ENCODE measurements at regions not wholly inside any gene's neighbourhood (a gene's known extent, or its start where the extent isn't known, plus 50 kb on each side); places are given as distances from the start of the nearest gene placed in this dataset.

DNA sequence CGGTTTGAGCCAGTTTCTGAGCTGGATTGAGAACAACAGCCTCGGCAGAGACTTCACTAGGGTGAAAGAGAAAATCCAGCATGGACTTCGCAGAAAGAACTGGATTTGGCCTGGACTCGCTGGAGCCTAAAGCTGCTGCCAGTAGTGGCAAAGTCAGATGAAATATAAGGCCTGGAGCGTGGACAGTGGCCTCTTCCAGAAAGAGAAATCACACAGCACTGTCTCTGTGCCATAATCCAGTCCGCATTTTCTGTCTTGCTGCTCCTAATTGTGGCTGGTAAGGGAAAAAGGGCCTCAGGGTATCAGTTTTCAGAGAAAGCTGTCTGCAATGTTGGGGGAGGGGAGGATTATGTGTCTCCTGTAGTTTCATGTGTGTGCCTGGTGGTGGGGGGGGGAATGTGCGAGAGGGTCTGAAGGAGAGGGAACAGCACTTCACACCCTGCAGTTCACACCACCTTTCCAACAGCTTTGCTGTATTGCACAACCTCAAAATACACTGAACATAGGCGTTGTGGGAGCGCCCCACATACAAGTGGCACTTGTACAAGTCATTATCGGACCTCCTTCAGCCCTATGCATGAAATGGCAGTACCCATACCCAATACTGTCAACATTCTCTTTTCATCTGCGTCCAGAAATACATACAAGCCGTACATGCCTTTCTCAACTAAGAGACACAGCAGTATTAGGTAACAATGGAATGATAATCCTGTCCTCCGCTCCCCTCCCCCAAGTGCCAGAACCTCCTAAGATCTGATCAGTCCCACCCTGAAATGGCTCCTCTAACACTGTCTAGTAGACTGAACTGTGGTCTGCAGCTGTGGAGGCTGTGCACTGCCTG is 107.5 kb upstream of the ATF7IP start:
- DNase-seq: peak; percentile 89

DNA sequence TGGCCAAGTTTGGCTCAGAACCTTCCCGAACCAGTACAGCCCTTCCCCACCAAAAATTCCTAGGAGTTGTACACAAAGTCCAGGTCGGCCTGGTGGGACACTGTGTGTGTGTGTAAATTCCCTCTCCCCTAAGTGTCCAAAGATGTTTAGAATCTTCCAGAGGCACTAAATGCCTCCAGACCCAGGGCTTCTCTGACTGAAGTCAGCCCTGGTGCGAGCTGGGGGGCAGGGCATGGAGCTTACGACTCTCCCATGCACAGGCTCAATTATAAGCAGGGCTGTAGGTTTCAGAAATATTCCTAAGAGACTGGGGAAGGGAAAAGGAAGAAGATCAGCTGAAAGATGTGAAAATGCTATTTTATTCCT is 106.9 kb upstream of the ATF7IP start:
- DNase-seq: no peak

DNA sequence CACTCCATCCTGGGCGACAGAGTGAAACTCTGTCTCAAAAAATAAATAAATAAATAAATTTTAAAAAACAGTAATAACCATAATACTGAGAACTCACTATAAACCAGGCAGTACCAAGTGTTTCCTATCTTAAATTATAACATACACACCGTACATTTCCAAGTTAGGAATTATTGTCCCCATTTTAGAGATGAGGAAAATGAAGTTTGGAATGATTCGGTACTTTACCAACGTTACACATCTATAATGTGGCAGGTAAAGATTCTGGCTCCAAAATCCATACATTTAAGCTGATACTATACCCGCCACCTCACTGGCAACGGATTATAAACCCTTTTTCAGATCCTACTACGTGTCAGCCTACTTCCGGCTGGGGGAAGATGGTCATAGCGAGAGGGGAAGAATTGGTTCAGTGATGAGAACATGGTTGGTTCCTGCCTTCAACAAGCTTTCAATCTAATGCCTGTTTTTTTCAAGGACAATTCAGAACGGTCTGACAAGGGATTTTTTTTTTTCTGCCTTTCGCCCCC is 105.9 kb upstream of the ATF7IP start:
- DNase-seq: no peak

DNA sequence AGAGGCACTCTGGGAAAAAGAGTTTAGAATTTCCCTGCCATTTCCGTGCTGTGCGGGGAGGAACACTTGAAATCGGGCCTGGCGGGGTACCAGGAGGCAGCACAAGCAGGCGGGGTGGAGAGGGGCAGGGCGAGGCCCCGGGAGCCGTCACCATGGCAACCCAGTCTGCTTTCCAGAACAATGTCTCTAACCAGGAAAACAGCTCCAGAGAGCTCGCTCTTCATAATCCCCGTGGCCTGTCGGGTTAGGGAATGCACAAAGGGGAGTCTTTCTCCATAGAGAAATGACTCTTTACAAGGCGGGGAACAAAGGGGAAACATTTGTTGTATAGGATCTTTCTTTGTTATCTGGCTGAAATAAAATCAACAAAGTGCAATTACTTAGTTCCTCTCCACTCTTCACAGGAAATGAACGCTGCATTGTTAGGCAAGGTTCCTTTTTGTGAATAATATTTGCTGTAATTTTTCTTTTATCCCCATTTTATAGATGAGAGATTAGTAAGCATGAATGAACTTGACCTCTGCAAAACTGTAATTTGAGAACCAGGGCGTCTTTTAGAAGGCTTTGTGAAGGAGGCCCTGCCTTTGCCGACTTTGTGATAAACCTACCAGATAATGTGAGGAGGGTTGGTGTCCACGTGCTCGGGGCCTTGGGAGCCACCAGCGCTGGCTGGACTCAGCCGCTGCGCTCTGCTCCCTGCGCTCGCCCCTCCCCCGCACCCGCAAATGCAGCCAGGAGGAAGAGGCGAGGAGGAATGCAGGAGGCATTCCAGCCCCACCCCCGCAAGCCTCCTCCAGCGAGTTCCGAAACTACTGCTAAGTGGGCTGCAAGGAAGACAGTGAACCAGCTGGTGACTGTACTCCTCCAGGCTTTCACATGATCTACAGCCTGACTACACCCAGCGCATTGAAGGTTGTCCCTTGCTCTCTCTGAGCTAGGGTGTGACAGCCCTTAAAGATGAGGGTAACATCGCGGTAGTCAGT is 105.2 kb upstream of the ATF7IP start:
- DNase-seq: peak; percentile 81

DNA sequence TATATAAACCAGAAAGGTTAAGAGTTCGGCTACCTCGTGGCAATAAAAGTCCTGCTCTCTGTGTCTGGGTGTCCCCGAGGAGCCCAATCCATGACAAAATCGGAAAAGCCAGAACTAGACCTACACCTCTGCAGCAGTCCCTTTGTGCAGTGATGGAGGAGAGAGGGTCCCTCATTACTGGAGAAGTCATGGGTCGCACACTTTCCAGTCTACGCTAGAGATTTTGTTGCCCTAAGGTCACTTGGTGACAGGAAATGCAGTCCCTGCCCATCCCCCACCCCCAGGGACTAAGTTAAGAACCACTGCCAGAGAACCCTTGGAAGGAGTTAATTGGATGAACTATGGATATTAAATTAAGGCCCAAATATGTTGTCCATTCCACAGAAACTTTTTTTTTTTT is 104.4 kb upstream of the ATF7IP start:
- DNase-seq: no peak

DNA sequence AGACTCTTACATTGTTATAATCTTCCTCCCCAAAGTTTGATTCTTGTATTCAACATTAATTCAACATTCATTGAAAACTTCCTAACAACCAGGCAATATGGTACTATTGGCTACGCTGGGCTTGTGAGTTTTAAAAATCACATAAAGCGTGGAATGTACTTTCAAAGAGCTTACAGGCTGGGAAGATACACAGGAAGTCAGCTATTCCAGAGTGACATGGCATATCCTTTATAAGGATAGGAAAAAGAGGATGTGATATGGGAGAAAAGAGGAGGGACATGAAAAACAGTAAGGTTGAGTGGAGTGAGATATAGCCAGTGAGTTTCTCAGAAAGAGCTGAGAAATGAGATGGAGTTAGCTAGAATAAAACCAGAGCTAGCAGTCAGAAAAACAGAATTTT is 103.6 kb upstream of the ATF7IP start:
- no peak for DNase-seq

DNA sequence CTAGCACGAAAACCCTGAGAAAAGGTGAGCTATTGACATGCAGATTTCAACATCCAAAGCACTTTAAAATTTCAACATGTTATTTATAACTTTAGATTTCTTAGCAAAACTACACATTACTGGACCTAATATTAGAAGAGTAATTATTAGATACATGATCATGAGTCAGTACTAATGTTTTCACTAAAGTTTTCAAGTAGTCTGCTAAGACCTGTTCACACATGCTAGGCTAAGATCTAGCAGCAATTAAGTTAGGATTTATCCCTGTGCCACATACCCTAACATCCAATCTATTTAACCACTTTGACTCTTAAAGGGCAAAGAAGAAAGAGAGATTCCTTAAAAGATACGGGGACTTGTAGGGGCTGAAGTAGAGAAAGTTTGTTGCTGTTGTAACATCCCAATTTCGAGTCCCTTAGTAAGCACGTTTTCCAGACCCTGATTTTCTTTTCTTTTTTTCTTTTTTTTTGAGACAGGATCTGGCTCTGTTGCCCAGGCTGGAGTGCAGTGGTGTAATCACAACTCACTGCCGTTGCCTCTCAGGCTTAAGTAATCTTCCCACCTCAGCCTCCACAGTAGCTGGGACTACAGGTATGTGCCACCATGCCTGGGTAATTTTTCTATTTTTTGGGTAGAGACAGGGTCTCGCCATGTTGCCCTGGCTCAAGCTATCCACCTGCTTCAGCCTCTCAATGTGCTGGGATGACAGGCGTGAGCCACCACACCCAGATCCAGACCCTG is 102.5 kb upstream of the ATF7IP start:
- no peak for DNase-seq

DNA sequence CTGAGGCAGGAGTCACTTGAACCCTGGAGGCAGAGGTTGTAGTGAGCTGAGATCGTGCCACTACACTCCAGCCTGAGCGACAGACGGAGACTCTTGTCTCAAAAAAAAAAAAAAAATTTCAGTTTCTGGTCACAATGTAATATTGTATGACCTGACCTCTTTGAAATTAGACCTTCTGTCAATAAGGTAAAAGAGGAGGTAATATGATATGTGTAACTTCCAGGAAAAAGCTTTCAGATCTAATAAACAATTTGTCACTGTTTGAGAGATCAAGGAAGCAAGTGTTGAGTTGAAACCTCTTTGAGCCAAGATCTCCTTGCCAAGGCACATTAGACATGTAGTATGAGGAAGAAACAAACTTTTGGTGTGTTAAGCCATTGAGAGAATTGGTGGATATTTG is 101.7 kb upstream of the ATF7IP start:
- DNase-seq: no peak

DNA sequence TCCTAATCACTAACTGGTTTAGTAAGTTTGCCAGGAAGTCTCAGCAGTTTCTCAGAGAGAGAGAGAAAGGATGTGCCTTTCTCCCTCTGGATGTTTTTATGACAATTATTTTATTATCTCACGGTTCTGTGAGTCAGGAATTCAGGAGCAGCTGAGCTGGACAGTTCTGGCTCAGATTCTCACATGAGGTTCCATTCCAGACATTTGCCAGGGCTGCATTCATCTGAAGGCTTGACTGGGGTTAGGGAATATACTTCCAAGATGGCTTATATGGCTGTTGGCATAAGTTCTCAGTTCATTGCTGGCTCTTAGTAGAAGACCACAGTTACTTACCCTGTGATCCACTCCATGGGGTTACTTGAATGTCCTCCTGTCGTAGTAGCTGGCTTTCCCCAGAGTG is 101.2 kb upstream of the ATF7IP start:
- DNase-seq: no peak

DNA sequence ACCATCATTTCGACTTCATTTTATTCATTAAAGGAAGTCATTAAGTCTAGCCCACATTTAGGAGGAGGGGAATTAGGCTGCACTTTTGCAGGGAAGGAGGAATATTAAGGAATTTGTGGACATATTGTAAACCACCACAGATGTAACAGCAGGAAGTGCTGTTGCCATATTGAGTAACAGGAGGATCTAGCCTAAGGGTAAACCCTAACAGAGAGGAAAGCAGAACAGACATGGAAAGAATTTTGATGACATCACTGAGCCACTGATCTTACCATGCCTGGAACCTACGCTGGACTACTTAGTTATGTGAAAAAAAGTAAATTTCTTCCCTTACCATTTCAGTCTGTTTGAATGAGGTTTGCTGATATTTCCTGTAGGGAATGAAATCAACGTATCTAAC is 100.7 kb upstream of the ATF7IP start:
- DNase-seq: no peak

DNA sequence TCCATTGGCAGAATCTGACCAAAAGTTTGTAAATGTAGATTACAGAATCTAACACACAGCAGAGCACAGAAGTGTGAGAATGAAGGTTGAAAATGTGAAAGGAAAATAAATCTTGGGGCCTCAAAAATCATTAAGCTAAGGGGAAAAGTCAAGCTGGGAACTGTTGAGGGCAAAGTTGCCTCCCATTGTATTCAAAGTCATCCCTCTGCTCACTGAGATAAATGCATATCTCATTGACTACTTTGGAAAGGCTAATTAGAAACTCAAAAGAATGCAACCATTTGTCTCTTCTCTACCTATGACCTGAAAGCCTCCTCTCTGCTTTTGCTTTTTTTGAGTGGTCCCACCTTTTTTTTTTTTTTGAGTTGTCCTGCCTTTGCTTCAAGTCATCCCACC is 97.4 kb upstream of the ATF7IP start:
- DNase-seq: no peak

DNA sequence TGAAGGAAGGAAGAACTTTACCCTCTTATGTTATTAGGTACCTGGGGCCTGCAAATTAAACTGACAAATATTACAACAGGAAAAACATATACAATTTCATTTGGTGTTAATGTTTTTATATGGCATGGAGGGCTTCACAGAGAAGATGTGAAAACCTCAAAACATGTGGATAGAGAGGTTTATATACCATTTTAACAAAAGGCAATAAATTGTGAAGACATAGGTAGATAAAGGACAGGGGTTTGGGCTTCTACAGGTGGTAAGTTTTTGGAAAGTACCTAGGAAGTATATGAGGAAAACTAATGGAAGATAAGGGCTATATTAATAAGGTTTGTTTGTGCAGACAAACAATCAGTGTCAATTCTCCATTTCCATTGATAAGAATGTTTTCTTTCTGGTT is 95.1 kb upstream of the ATF7IP start:
- no peak for DNase-seq

DNA sequence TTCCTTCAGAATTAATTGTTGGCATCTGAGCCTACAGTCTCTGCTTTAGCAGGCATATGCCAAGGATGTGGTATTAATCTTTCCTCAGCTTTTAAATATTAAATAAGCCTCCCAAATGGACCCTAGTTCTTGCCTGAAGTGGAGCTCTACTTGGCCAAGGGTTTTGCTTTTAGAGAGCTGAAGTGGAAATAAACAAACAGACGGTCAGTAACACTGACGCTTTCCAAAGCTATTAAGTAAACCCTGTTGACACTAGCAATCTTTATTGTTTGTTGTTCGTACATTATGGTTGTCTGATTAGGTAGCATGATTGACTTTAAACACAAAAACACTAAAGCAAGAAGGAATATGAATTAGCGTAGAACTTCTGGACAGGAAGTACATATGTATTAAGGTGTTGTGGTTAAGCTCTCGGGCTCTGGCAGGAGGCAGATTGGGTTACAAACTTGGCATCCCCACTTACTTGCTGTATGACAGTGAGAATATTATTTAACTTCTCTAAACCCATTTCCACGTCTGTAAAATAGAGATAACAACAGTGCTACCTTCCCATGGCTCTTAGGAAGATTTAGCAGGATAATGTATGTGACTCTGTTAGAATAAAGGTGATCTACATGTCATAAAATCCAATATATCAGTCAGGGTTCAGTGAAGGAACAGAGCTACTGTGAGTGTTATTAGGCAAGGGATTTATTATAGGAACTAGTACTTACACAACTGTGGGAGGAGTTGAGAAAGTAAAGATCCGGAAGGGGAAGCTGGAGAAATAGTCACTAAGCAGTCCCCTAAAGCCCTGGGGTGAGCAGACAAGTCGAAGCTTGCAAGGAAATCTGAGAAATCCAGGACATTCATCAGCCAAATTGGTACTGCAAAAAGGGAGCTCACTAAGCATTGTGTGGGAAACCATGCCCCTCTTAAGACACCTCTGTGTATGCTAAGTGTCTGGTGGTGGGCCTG is 92.2 kb upstream of the ATF7IP start:
- no peak for DNase-seq

DNA sequence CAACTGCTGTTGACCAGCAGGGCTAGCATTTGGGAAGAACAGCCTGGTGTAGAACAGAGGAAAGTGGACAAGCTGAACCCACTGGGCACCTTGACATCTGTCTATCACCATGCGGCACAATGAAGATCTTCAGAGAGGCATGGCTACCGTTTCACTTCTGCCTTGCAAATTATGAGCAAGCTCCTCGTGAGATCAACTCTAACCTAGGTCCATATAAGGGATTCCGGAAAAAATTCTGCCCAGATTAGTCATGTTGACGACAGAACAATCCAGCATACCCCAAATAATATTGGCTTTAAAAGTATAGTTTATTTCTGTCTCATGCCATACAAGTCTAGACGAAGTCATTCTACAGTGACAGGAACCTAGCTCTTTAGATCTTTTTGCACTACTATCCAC is 91.6 kb upstream of the ATF7IP start:
- no peak for DNase-seq

DNA sequence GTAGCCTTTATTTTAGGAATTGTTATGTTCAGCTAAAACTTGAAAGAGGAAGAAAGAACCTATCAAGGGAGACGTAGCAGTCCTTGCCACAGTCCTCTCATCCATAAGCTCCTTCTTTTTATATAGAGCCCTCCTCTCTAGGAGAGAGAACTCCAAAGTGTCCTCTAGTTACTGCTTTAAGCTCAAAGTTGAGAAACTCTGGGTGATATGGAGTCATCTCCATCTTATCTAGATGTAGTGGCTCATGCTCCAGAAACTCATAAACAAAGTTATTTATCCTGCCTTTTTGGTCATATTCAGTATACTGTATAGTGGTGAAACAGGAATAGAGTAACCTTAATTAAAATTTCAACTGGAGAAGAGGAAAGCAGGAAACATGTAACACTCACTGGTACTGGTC is 90.4 kb upstream of the ATF7IP start:
- DNase-seq: no peak

DNA sequence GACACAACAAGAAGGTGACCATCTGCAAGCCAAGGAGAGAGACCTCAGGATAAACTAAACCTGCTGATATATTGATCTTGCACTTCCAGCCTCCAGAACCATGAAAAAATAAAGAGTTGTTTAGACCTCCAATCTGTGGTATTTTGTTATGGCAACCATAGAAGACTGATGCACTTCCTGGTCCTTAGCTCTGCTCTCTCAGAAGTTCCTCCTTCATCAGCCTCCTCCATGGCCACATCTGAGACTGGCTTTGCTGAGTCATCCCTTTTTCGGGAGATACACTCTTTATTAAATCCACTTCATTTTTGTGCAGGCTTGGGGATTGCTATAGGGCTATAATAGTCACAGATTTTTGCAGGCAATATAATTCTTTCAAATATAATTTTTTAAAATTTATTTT is 89.6 kb upstream of the ATF7IP start:
- DNase-seq: no peak

DNA sequence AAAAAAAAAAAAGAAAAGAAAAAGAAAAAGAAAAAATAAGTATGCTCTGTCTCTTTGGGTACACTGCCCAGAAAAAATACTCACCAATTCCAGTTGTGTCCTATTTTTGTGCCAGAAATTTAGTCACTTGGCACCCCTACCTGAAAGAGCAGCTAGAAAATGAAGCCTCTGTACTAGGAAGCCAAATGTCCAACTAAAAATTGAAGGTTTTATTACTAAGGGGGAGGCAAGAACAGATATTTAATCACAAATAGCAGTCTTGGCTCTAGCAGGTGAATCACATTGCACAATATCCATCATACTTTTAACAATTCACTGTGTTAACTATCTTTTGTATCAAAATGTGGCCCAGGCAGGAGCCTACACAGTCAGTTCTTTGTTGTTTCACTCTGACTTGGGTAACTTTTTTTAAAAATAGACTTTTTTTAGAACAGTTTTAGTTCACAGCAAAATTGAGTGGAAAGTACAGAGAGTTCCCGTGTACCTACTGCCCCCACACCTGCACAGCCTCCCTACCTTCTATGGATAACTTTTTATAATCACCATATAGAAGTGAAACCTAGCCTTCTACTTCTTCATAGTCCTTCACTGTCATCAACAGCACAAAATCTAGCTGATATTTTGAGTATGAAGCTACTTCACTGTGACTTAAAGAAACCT is 87.1 kb upstream of the ATF7IP start:
- peak; percentile 36 for DNase-seq

DNA sequence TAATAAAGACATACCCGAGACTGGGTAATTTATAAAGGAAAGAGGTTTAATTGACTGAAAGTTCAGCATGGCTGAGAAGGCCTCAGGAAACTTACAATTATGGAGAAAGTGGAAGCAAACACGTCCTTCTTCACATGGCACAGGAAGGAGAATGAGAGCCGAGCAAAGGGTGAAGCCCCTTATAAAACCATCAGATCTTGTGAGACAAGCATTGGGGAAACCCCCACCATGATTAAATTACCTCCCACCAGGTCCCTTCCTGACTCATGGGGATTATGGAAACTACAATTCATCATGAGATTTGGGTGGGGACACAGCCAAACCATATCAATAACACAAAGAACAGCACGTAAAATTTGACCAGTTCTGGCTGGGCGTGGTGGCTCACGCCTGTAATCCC is 85.6 kb upstream of the ATF7IP start:
- no peak for DNase-seq

DNA sequence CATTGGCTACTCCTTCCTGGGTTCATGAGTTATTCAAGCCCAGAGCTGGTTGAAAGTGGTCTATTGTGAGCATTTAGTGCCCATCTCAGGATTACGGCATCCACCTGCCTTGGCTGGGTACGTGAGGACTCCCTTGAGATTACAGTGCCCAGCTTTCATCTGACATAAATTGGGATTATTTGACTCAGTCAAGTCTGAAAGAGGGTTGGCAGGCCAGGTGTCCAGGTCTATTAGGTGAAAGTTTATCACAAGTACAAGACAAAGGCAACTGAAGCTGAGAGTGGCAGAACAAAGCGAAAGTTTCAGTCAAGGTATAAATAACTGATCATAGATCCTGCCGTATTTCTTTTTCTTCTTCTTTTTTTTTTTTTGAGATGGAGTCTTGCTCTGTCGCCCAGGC is 84.6 kb upstream of the ATF7IP start:
- DNase-seq: no peak

DNA sequence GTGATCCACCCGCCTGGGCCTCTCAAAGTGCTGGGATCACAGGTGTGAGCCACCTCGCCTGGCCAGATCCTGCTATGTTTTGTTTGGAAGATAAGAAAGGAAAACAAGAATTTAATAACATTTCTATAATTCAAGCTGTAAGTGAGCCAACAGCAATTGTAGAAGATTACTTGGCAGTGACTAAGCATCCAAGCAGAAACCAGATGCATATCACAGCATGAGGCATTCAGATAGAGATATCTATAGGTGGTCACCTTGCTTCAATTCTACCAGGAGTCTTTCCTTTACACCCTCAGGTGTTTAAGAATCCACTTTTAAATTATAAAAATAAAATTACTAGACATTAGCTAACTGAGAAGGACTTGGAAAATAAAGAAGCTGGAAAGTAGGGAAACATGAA is 83.9 kb upstream of the ATF7IP start:
- no peak for DNase-seq

DNA sequence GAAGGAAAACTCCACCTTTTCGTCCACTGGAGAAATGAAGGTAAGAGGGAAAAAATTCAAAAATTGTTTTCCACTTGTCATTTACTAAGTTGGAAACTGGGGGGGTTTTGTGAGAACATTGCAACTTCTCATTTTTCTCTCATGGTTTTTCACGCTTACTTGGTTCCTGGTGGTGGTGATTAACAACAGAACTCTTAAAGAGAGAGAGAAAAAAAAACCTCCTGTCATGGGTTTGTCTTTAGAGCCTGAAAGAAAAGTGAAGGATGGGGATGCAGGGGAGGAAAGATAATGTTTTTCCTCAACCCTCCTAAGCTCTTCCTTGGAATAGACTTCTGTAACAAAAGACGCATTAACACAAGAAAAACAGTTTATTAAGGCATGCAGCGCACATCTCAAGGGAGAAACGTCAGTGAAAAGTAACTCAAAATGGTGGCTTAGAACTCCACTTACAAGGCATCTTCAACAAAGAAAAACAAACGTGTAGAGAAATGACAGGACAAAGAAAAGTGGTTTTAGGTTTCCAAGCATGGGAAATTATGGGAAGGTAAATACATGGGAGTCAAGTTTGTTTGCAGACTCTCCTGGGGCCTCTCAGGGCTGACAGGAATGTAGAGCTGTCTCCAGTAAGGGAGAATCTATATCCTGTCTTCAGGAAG is 81.9 kb upstream of the ATF7IP start:
- DNase-seq: no peak
